Brain microvascular endothelial cell (primary cell): ENCODE measurements at regions not wholly inside any gene's neighbourhood (a gene's known extent, or its start where the extent isn't known, plus 50 kb on each side); places are given as distances from the start of the nearest gene placed in this dataset.

Experiments used
- DNase-seq: peaks from one replicate; pipeline ENCODE4 v3.0.0-alpha.2; 2020
- H3K27ac ChIP-seq: fragments of 250-450 bp; sonication (Bioruptor Pico); 2 replicates; pipeline ENCODE4 v1.5.1; 2020; ENCODE audit warnings: mild to moderate bottlenecking, moderate library complexity
- H3K27me3 ChIP-seq: fragments of 250-450 bp; sonication (Bioruptor Pico); replicated peaks from 2 replicates; pipeline ENCODE4 v1.5.1; 2020; ENCODE audit warnings: mild to moderate bottlenecking
- H3K36me3 ChIP-seq: fragments of 250-450 bp; sonication (Bioruptor Pico); replicated peaks from 2 replicates; pipeline ENCODE4 v1.5.1; 2020; ENCODE audit warnings: mild to moderate bottlenecking
- H3K4me3 ChIP-seq: 2 replicates; pipeline ENCODE4 v1.5.1; 2011; ENCODE audit warnings: low read depth, mild to moderate bottlenecking, control low read depth, low read length, moderate library complexity
- in situ Hi-C: cut with HindIII; loops from 2 replicates; pipeline ENCODE4 v1.10.0; 2017; ENCODE audit warnings: low sequenced_read_pairs, low pct_ligation_motif_present
- TF ChIP-seq, protein P1 (sequence below): IDR thresholded peaks from 2 replicates; pipeline ENCODE4 v1.5.1; 2011; ENCODE audit warnings: low read depth, mild to moderate bottlenecking, moderate library complexity, low read length, control low read depth, inconsistent platforms; ENCODE audit errors: missing control alignments

DNA sequence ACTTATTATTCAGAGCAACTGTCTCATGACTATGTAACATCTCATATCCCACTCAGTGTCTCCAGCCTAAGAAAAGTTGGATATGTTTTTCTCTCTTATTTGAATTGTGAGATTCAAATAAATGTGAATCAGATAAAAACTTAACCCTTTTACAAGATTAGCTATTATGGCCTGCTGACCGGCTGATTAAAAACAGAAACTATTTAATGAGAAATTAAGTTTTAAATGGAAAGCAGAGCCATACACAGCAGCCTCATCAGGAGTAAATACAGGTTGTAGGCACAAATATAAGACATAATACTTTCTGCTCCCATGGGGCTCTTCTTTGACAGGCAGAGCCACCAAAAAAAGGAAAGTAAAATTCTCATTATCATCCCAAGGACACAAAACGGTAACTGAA is 307.0 kb upstream of the PRMT6 start:
- Histone ChIP-seq H3K27me3 (no peaks in the 10 kb centered on the region), H3K27ac (no peak overlapping the region), H3K4me3 (no peak overlapping the region), H3K36me3 (no peaks in the 10 kb centered on the region)
- TF ChIP-seq, protein P1, sequence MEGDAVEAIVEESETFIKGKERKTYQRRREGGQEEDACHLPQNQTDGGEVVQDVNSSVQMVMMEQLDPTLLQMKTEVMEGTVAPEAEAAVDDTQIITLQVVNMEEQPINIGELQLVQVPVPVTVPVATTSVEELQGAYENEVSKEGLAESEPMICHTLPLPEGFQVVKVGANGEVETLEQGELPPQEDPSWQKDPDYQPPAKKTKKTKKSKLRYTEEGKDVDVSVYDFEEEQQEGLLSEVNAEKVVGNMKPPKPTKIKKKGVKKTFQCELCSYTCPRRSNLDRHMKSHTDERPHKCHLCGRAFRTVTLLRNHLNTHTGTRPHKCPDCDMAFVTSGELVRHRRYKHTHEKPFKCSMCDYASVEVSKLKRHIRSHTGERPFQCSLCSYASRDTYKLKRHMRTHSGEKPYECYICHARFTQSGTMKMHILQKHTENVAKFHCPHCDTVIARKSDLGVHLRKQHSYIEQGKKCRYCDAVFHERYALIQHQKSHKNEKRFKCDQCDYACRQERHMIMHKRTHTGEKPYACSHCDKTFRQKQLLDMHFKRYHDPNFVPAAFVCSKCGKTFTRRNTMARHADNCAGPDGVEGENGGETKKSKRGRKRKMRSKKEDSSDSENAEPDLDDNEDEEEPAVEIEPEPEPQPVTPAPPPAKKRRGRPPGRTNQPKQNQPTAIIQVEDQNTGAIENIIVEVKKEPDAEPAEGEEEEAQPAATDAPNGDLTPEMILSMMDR: no peak
- in situ Hi-C loops: no loop called here
- no peak for DNase-seq

DNA sequence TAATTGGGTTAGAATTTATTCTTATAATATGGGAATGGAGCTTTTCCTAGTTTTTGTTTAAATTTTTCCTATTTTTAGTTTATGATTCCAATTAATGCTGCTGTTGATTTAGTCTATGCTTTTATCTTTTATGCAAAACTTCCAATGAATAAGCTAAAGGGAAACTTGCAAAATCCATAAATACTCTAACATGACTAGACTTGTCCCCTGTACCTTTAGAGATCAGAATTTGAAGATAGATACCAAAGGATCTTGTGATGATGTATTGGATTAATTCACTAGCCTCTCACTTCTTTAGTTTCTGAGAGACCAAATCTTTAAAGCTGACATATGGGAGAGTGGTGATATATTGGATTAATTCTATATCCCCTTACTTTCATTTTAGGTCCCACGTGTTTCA is 306.6 kb upstream of the PRMT6 start:
- no peak overlapping the region for H3K27ac ChIP-seq
- DNase-seq: no peak
- H3K4me3 ChIP-seq: no peak overlapping the region
- TF ChIP-seq, protein P1: no peak
- H3K36me3 ChIP-seq: no peaks in the 10 kb centered on the region
- no peaks in the 10 kb centered on the region for H3K27me3 ChIP-seq
- in situ Hi-C loops: no loop called here

DNA sequence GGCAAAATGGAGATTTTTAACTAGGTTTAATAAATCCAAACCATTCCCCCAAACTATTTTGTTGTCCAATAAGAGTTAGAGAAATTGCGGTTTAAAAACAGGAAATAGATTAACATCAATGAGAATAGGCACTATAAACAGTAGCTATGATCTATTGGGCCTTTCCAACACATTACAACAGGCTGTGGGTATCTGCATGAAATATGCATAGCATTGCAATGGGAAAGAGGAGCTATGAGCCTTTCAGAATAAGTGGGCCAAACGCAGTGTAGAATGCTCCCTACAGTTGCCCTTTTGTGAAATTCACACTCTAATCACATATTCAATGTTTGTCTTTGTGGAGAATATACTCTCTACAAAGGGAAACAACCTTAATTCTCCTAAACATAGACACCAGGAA is 305.5 kb upstream of the PRMT6 start:
- DNase-seq: no peak
- Histone ChIP-seq H3K27me3 (no peaks in the 10 kb centered on the region), H3K27ac (no peak overlapping the region), H3K4me3 (no peak overlapping the region), H3K36me3 (no peaks in the 10 kb centered on the region)
- TF ChIP-seq, protein P1: no peak
- in situ Hi-C loops: no loop called here

DNA sequence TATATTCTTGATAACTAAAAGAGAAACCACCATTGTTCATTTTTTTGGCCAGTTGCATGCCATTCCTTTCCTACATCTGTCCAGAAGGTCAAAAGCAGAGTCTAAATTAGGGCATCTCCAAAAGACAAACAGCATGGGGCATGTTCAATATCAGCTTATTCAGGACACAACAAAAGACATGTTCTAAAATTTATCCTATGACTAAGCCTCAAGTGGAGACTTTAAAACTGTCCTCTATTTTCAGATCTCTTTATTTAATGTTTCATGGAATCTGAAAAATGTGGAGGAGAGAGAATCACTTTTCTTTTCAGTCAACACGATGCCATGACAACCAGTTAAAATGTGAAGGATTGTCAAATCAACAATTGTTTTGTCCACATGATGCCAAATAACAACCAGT is 303.4 kb upstream of the PRMT6 start:
- TF ChIP-seq, protein P1: no peak
- H3K4me3 ChIP-seq: no peak overlapping the region
- no peak for DNase-seq
- no peaks in the 10 kb centered on the region for H3K27me3 ChIP-seq
- in situ Hi-C loops: no loop called here
- H3K27ac ChIP-seq: no peak overlapping the region
- H3K36me3 ChIP-seq: no peaks in the 10 kb centered on the region

DNA sequence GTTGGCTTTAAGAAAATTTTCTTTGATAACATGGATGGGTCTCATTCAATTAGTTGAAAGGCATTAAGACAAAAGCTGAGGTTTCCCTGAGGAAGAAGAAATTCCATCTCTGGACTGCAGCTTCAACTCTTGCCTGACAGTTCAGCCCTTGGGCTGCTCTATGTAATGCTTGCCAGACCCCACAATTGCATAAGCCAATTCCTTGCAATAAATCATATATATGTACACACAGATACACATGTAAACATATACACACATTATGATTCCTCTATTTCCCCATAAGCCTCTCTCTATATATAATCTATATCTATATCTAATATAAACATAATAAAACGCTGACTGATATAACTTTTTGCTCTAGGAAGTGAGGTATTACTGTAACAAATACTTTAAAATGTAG is 301.5 kb upstream of the PRMT6 start:
- in situ Hi-C loops: no loop called here

More for the DNA sequence above, 301.5 kb upstream of the PRMT6 start:
- no peaks in the 10 kb centered on the region for H3K36me3 ChIP-seq
- no peak overlapping the region for H3K4me3 ChIP-seq
- TF ChIP-seq, protein P1: no peak
- H3K27ac ChIP-seq: no peak overlapping the region
- DNase-seq: no peak
- no peaks in the 10 kb centered on the region for H3K27me3 ChIP-seq
